Fibroblast of lung (primary cell): ENCODE measurements at regions not wholly inside any gene's neighbourhood (a gene's known extent, or its start where the extent isn't known, plus 50 kb on each side); places are given as distances from the start of the nearest gene placed in this dataset.
A peak's percentile ranks its signal among the peaks of the same experiment; 100 is the strongest.

Source experiments
- DNase-seq, 2 donors: peaks; one replicate each; pipeline versions ENCODE4 v3.0.0 to v3.0.0-alpha.2; 2010; ENCODE audit warnings: low read depth in 2 of 2
- H2AFZ ChIP-seq: 2 replicates; pipeline ENCODE4 v1.5.1; 2012; ENCODE audit warnings: low read length, control low read depth, inconsistent platforms
- H3K27ac ChIP-seq: 2 replicates; pipeline ENCODE4 v1.5.1; 2011; ENCODE audit warnings: low read length, control low read depth; ENCODE audit not compliant: insufficient read depth
- H3K27me3 ChIP-seq: 2 replicates; pipeline ENCODE4 v1.5.1; 2011; ENCODE audit warnings: mild to moderate bottlenecking, low read length; ENCODE audit not compliant: control insufficient read depth, insufficient read depth
- H3K36me3 ChIP-seq: 2 replicates; pipeline ENCODE4 v1.5.1; 2011; ENCODE audit warnings: low read length; ENCODE audit not compliant: control insufficient read depth, insufficient read depth
- H3K4me1 ChIP-seq: 2 replicates; pipeline ENCODE4 v1.5.1; 2011; ENCODE audit warnings: low read length; ENCODE audit not compliant: control insufficient read depth, insufficient read depth; ENCODE audit errors: extremely low read depth
- H3K4me2 ChIP-seq: 2 replicates; pipeline ENCODE4 v1.5.1; 2011; ENCODE audit warnings: low read length, control low read depth; ENCODE audit not compliant: insufficient read depth; ENCODE audit errors: extremely low read depth
- H3K4me3 ChIP-seq, 4 experiments: fragments of 200-600 bp in 1 of 4; sonication (generic) in 1 of 4; replicated peaks in 1 of 4; 2 replicates each; pipeline ENCODE4 v1.5.1; 2011 to 2016; ENCODE audit warnings: low read length in 4 of 4, low read depth in 3 of 4, mild to moderate bottlenecking in 3 of 4, control low read depth in 2 of 4, inconsistent platforms in 1 of 4, mixed read lengths in 1 of 4; ENCODE audit not compliant: insufficient read depth in 1 of 4; ENCODE audit errors: control extremely low read depth in 1 of 4
- H3K79me2 ChIP-seq: 2 replicates; pipeline ENCODE4 v1.5.1; 2012; ENCODE audit warnings: mild to moderate bottlenecking, low read length, inconsistent platforms; ENCODE audit not compliant: control insufficient read depth, insufficient read depth
- H3K9ac ChIP-seq: 2 replicates; pipeline ENCODE4 v1.5.1; 2011; ENCODE audit warnings: mild to moderate bottlenecking, low read length, control low read depth; ENCODE audit not compliant: insufficient read depth
- H3K9me3 ChIP-seq: 2 replicates; pipeline ENCODE4 v1.5.1; 2012; ENCODE audit warnings: low read depth, low read length; ENCODE audit not compliant: control insufficient read depth, insufficient read depth
- H4K20me1 ChIP-seq: 2 replicates; pipeline ENCODE4 v1.5.1; 2011; ENCODE audit warnings: low read length; ENCODE audit not compliant: control insufficient read depth, insufficient read depth; ENCODE audit errors: extremely low read depth
- CTCF ChIP-seq, 2 donors: IDR thresholded peaks in 1 of 2; conservative IDR thresholded peaks in 1 of 2; 1 replicate in 1 of 2; 2 replicates in 1 of 2; pipeline ENCODE4 v1.5.1; 2011 to 2012; ENCODE audit warnings: low read length in 2 of 2, control low read depth in 1 of 2, inconsistent platforms in 1 of 2, low read depth in 1 of 2, mild to moderate bottlenecking in 1 of 2
- EZH2 ChIP-seq: IDR thresholded peaks from 2 replicates; pipeline ENCODE4 v1.5.1; 2012; ENCODE audit warnings: low read length, control low read depth, mild to moderate bottlenecking; ENCODE audit errors: missing control alignments

- no peaks in the 10 kb centered on the region for H3K9me3 ChIP-seq
- no peak overlapping the region for H3K4me3 ChIP-seq
- no peak overlapping the region for H3K4me2 ChIP-seq
- DNase-seq = peak in 1 of 2 donors; percentile 30
- H3K27me3 ChIP-seq = no peaks in the 10 kb centered on the region
- TF ChIP-seq EZH2 = no peak
- no peak for TF ChIP-seq CTCF (conservative IDR thresholded peaks at IDR 0.05 in 1 of 2, IDR thresholded peaks at IDR 0.05 in 1 of 2; ENCODE audit: low read depth in 1 of 2, low read length in 2 of 2)
- H3K36me3 ChIP-seq = no peaks in the 10 kb centered on the region
- H2AFZ ChIP-seq = no peak overlapping the region
- no peaks in the 10 kb centered on the region for H3K4me1 ChIP-seq
- no peaks in the 10 kb centered on the region for H4K20me1 ChIP-seq
- no peak overlapping the region for H3K9ac ChIP-seq
- no peak overlapping the region for H3K27ac ChIP-seq
- H3K79me2 ChIP-seq = no peaks in the 10 kb centered on the region
These were observed 475.7 kb downstream of the USP25 start for GRCh38 chr21:16205527-16205926.

DNA sequence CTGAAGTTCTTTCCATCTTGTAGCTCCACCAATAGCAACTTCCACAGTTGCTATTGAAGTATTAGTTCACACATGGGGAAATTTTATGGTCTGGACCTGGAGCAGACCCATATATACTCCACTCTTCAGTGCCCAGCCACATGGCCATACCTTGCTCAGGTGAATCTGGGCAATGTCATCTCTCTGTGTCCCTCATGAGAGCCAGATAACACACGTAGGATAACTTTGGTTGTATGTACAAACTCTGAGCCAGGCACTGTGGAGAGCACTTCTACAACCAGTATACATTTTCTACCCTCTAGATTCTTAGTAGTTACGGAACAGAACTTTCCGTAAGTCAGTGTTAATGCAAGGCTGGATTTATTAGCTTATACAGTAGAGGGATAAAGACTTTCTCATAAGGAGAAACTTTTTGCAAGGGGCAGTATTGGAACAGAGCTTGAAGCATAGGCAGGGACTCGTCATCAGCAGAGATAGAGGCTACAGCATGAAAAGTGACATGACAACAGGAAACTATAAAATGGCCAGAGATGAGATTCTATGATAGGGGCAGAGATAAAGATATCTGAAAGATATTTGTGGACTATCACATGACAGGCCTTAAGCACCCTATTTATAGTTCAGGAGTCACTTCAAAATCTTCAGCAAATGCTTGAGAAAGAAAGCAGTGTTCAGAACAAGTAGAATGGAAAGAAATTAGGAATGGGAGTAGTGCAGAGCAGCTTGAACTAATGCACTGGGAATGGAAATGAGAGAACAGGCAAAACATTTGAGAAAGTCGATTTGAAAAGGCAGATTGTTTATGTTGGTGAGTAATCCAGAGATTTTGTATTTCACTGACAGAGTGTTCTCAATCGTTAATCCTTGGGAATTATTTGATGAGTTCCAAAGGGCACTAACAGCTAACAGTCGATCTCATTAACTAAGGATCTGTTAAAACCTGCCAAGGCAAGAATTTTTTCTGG lies 481.8 kb downstream of the USP25 start:
- H3K4me2 ChIP-seq = peak overlapping the region; percentile 4
- H3K4me1 ChIP-seq = no peaks in the 10 kb centered on the region
- H4K20me1 ChIP-seq = no peaks in the 10 kb centered on the region
- H3K9me3 ChIP-seq = no peaks in the 10 kb centered on the region
- H2AFZ ChIP-seq = no peak overlapping the region
- H3K27ac ChIP-seq = no peak overlapping the region
- no peak overlapping the region for H3K9ac ChIP-seq
- TF ChIP-seq EZH2 (no peak), CTCF (conservative IDR thresholded peaks at IDR 0.05 in 1 of 2, IDR thresholded peaks at IDR 0.05 in 1 of 2; ENCODE audit: low read depth in 1 of 2, low read length in 2 of 2) (no peak)
- H3K27me3 ChIP-seq = no peaks in the 10 kb centered on the region
- H3K4me3 ChIP-seq = peak overlapping the region in 1 of 4 experiments; percentile 1
- no peaks in the 10 kb centered on the region for H3K79me2 ChIP-seq
- no peaks in the 10 kb centered on the region for H3K36me3 ChIP-seq
- DNase-seq = peak; percentile 13 to 63

DNA sequence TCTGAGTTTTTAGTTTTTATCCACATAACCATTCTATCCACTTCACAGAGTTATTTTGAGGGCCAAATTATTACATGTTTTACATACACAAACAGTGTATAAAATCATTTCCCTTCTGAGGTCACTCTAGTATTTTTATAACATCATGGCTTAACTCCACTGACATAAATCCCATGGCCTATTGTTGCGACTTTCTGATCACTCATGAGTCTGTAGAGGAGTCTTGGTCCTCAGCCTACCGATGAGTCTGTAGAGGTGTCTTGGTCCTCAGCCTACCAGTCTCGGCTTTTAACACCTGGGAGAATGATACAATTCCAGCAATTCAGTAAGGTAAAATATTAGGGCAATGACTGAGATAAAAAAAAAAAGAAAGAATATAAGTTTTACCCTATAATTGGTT lies 483.7 kb downstream of the USP25 start:
- Histone ChIP-seq H3K4me2 (no peak overlapping the region), H3K27ac (no peak overlapping the region), H3K79me2 (no peaks in the 10 kb centered on the region), H3K27me3 (no peaks in the 10 kb centered on the region), H4K20me1 (no peaks in the 10 kb centered on the region), H3K9ac (no peak overlapping the region), H2AFZ (no peak overlapping the region), H3K4me1 (no peaks in the 10 kb centered on the region), H3K9me3 (no peaks in the 10 kb centered on the region), H3K36me3 (no peaks in the 10 kb centered on the region), H3K4me3 (no peak overlapping the region)
- TF ChIP-seq CTCF (conservative IDR thresholded peaks at IDR 0.05 in 1 of 2, IDR thresholded peaks at IDR 0.05 in 1 of 2; ENCODE audit: low read depth in 1 of 2, low read length in 2 of 2) (no peak), EZH2 (no peak)
- DNase-seq = no peak
